ENCODE measurements at regions not wholly inside any gene's neighbourhood (a gene's known extent, or its start where the extent isn't known, plus 50 kb on each side); places are given as distances from the start of the nearest gene placed in this dataset.

DNA sequence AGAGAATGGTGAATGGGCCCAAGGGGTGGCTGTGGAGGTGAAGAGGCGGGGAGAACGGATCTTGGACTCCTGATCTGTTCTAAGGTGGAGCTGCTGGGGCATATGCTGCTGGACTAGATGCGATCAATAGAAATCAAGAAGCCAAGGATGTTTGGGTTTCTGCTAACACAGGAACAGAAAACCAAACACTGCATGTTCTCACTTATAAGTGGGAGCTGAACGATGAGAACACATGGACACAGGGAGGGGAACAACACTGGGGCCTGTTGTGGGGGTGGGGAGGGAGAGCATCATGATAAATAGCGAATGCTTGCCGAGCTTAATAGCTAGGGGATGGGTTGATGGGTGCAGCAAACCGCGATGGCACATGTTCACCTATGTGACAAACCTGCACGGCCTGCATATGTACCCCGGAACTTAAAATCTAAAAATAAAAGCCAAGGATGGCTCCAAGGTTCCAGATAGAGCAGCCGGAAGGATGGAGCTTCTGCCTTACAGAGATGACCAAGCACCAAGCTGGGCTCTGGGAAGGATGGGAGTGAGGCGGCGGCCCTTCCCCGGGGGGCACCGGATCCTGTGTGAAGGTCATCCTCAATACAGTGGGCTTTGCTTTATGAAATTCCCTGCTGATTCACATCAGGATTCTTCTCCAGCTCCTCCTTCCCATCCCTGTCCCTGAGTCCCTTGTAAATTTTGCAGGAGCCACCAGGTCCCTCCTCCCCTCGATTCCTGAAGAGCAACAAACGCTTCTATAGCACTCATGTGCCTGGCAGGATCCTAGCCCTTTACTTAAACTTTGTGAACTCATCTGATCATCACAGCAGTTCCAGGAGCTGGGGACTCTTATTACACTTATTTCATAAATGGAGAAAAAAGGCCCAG lies 109.2 kb upstream of the PTPN1 start:
- no peaks in the 10 kb centered on the region for H3K9me1 ChIP-seq (ENCODE audit: control insufficient read depth, insufficient read depth, low read length)
- H3K4me3 ChIP-seq: no peak overlapping the region
- no peak overlapping the region for H2AFZ ChIP-seq (ENCODE audit: low read depth, low read length)
- no peak for ATAC-seq
- POLR2A ChIA-PET: no interaction called here
- no peaks in the 10 kb centered on the region for H3K36me3 ChIP-seq (ENCODE audit: control insufficient read depth, insufficient read depth, low read length)
- intact Hi-C loops (cut with micrococcal nuclease) (no loop called here), in situ Hi-C loops (cut with MboI) (no loop called here)
- H3K27ac ChIP-seq (ENCODE audit: extremely low read depth, low read depth, low read length): no peak overlapping the region
- H3K9ac ChIP-seq (ENCODE audit: insufficient read depth in 1 of 2, low read depth in 2 of 2, low read length in 2 of 2): peak overlapping the region in 1 of 2 experiments; percentile 57; a peak in 1 of 4 replicates
- H3K79me2 ChIP-seq (ENCODE audit: control insufficient read depth, insufficient read depth, low read length): no peaks in the 10 kb centered on the region
- 0 out of 5 replicates have a peak, but pooled peaks cover 2 to 7% of the 10 kb centered on the region in 2 experiments for H3K27me3 ChIP-seq (ENCODE audit: control insufficient read depth in 2 of 2, insufficient read depth in 2 of 2, low read length in 2 of 2)
- DNase-seq (ENCODE audit: extremely low read depth in 1 of 4, low spot score in 3 of 4): no peak
- H3K4me2 ChIP-seq (ENCODE audit: insufficient read depth, low read length): no peak overlapping the region
- FAIRE-seq: no peak
- H3K9me3 ChIP-seq (replicated peaks; ENCODE audit: control insufficient read depth, insufficient read depth, low read depth, low read length): no peaks in the 10 kb centered on the region
- BruUV-seq (replicated peaks): no TSS peak
- peaks cover 2 to 14% of the 10 kb centered on the region in 2 experiments; a peak in 3 of 5 replicates for H3K4me1 ChIP-seq (replicated peaks in 1 of 2; ENCODE audit: control insufficient read depth in 2 of 2, insufficient read depth in 2 of 2, low read length in 2 of 2)
- CTCF ChIA-PET (ENCODE audit: low intra/inter-chr PET ratio): interaction anchor here (2.2 kb wide), 1 partner anchor 59 kb away, joined by 9 read pairs; no protein-coding TSS in a partner anchor
- TF ChIP-seq, protein P1, sequence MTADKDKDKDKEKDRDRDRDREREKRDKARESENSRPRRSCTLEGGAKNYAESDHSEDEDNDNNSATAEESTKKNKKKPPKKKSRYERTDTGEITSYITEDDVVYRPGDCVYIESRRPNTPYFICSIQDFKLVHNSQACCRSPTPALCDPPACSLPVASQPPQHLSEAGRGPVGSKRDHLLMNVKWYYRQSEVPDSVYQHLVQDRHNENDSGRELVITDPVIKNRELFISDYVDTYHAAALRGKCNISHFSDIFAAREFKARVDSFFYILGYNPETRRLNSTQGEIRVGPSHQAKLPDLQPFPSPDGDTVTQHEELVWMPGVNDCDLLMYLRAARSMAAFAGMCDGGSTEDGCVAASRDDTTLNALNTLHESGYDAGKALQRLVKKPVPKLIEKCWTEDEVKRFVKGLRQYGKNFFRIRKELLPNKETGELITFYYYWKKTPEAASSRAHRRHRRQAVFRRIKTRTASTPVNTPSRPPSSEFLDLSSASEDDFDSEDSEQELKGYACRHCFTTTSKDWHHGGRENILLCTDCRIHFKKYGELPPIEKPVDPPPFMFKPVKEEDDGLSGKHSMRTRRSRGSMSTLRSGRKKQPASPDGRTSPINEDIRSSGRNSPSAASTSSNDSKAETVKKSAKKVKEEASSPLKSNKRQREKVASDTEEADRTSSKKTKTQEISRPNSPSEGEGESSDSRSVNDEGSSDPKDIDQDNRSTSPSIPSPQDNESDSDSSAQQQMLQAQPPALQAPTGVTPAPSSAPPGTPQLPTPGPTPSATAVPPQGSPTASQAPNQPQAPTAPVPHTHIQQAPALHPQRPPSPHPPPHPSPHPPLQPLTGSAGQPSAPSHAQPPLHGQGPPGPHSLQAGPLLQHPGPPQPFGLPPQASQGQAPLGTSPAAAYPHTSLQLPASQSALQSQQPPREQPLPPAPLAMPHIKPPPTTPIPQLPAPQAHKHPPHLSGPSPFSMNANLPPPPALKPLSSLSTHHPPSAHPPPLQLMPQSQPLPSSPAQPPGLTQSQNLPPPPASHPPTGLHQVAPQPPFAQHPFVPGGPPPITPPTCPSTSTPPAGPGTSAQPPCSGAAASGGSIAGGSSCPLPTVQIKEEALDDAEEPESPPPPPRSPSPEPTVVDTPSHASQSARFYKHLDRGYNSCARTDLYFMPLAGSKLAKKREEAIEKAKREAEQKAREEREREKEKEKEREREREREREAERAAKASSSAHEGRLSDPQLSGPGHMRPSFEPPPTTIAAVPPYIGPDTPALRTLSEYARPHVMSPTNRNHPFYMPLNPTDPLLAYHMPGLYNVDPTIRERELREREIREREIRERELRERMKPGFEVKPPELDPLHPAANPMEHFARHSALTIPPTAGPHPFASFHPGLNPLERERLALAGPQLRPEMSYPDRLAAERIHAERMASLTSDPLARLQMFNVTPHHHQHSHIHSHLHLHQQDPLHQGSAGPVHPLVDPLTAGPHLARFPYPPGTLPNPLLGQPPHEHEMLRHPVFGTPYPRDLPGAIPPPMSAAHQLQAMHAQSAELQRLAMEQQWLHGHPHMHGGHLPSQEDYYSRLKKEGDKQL (CRISPR knock-in tag; IDR thresholded peaks at IDR 0.05; ENCODE audit: borderline replicate concordance): no peak
- no peaks in the 10 kb centered on the region for H4K20me1 ChIP-seq (replicated peaks; ENCODE audit: control insufficient read depth, insufficient read depth, low read length)
- WGBS (ENCODE audit: insufficient coverage, low coverage, missing lambda C conversion rate): 42% methylated on average over 14 of the region's 17 CpGs

Measured in K562 (cell line).